HEK293 (cell line): ENCODE measurements at regions not wholly inside any gene's neighbourhood (a gene's known extent, or its start where the extent isn't known, plus 50 kb on each side); places are given as distances from the start of the nearest gene placed in this dataset.

Experiments used
- CTCF ChIA-PET: fragments of 350-600 bp; formaldehyde crosslinking; extraction: SDS; loops from one replicate; lab custom pipeline; 2021; ENCODE audit warnings: antibody characterized with exemption; lab: Yijun Ruan, JAX
- POLR2A ChIA-PET: fragments of 300-600 bp; formaldehyde crosslinking; extraction: SDS; loops from one replicate; lab custom pipeline; 2020; ENCODE audit warnings: antibody characterized with exemption, inconsistent platforms; lab: Yijun Ruan, JAX
- H3K27ac ChIP-seq: fragments of 200-500 bp; sonication (Bioruptor generic); 2 replicates; pipeline ENCODE4 v1.5.1; 2014; ENCODE audit warnings: low read depth, low read length, control low read depth, inconsistent platforms; ENCODE audit errors: extremely low read depth
- H3K36me3 ChIP-seq, 2 experiments: fragments of 200-500 bp in 1 of 2; sonication (Bioruptor generic) in 1 of 2; 1 replicate in 1 of 2; 2 replicates in 1 of 2; pipeline ENCODE4 v1.5.1; 2014 to 2017; ENCODE audit warnings: inconsistent platforms in 2 of 2, low read length in 2 of 2; ENCODE audit not compliant: control insufficient read depth in 2 of 2, insufficient read depth in 1 of 2
- H3K4me1 ChIP-seq: fragments of 200-500 bp; sonication (Bioruptor generic); 2 replicates; pipeline ENCODE4 v1.5.1; 2014; ENCODE audit warnings: mild to moderate bottlenecking, low read length, inconsistent platforms; ENCODE audit not compliant: control insufficient read depth, insufficient read depth
- H3K4me3 ChIP-seq: 2 replicates; pipeline ENCODE4 v1.5.1; 2011; ENCODE audit warnings: low read depth, mild to moderate bottlenecking, control low read depth, low read length, moderate library complexity
- H3K9me3 ChIP-seq: fragments of 200-500 bp; sonication (Bioruptor generic); 2 replicates; pipeline ENCODE4 v1.5.1; 2014; ENCODE audit warnings: low read depth, low read length, inconsistent platforms; ENCODE audit not compliant: control insufficient read depth, insufficient read depth
- GLI4 ChIP-seq: fragments of 450-650 bp; formaldehyde crosslinking; IDR thresholded peaks from 2 replicates; pipeline ENCODE4 v1.5.1; 2016; ENCODE audit warnings: missing biosample characterization, missing genetic modification characterization
- IKZF3 ChIP-seq: fragments of 450-650 bp; IDR thresholded peaks from 2 replicates; pipeline ENCODE4 v1.5.0; 2018; ENCODE audit warnings: missing biosample characterization, mild to moderate bottlenecking, missing genetic modification characterization, moderate library complexity
- PRDM1 ChIP-seq: fragments of 450-650 bp; formaldehyde crosslinking; IDR thresholded peaks from 2 replicates; pipeline ENCODE4; 2016; ENCODE audit warnings: missing biosample characterization, missing genetic modification characterization
- PRDM2 ChIP-seq: fragments of 450-650 bp; formaldehyde crosslinking; IDR thresholded peaks from 2 replicates; pipeline ENCODE4 v1.5.1; 2016; ENCODE audit warnings: missing biosample characterization, missing genetic modification characterization, borderline replicate concordance
- SCRT2 ChIP-seq: fragments of 450-650 bp; formaldehyde crosslinking; IDR thresholded peaks from 2 replicates; pipeline ENCODE4 v1.5.1; 2016; ENCODE audit warnings: missing biosample characterization, missing genetic modification characterization
- SP2 ChIP-seq: fragments of 450-650 bp; formaldehyde crosslinking; IDR thresholded peaks from 2 replicates; pipeline ENCODE4 v1.5.1; 2016; ENCODE audit warnings: missing biosample characterization, missing genetic modification characterization
- ZBTB8A ChIP-seq: fragments of 450-650 bp; formaldehyde crosslinking; IDR thresholded peaks from 2 replicates; pipeline ENCODE4 v1.5.1; 2016; ENCODE audit warnings: missing biosample characterization, missing genetic modification characterization
- ZNF146 ChIP-seq: fragments of 450-650 bp; formaldehyde crosslinking; IDR thresholded peaks from 2 replicates; pipeline ENCODE4 v1.5.1; 2016; ENCODE audit warnings: missing biosample characterization, missing genetic modification characterization
- ZNF18 ChIP-seq: fragments of 450-650 bp; formaldehyde crosslinking; IDR thresholded peaks from 2 replicates; pipeline ENCODE4 v1.5.1; 2016; ENCODE audit warnings: missing biosample characterization, missing genetic modification characterization
- ZNF2 ChIP-seq: fragments of 450-650 bp; formaldehyde crosslinking; IDR thresholded peaks from 2 replicates; pipeline ENCODE4 v1.5.1; 2016; ENCODE audit warnings: missing biosample characterization, missing genetic modification characterization
- ZNF239 ChIP-seq: fragments of 450-650 bp; formaldehyde crosslinking; IDR thresholded peaks from 2 replicates; pipeline ENCODE4 v1.5.1; 2016; ENCODE audit warnings: missing biosample characterization, missing genetic modification characterization
- ZNF335 ChIP-seq: fragments of 450-650 bp; formaldehyde crosslinking; conservative IDR thresholded peaks from 2 replicates; pipeline ENCODE4 v1.5.1; 2016; ENCODE audit warnings: missing biosample characterization, missing genetic modification characterization
- ZNF354C ChIP-seq: fragments of 450-650 bp; formaldehyde crosslinking; IDR thresholded peaks from 2 replicates; pipeline ENCODE4 v1.5.1; 2016; ENCODE audit warnings: missing biosample characterization, missing genetic modification characterization, low read depth, borderline replicate concordance
- ZNF366 ChIP-seq: fragments of 450-650 bp; formaldehyde crosslinking; conservative IDR thresholded peaks from 2 replicates; pipeline ENCODE4 v1.5.1; 2016; ENCODE audit warnings: missing biosample characterization, missing genetic modification characterization
- ZNF521 ChIP-seq: fragments of 450-650 bp; formaldehyde crosslinking; IDR thresholded peaks from 2 replicates; pipeline ENCODE4 v1.5.1; 2017; ENCODE audit warnings: missing biosample characterization, mild to moderate bottlenecking, missing genetic modification characterization
- ZNF549 ChIP-seq: fragments of 450-650 bp; IDR thresholded peaks from 2 replicates; pipeline ENCODE4 v1.5.1; 2018; ENCODE audit warnings: missing biosample characterization, missing genetic modification characterization, mild to moderate bottlenecking, inconsistent platforms, moderate library complexity
- ZNF558 ChIP-seq: fragments of 450-650 bp; formaldehyde crosslinking; IDR thresholded peaks from 2 replicates; pipeline ENCODE4 v1.5.1; 2016; ENCODE audit warnings: missing biosample characterization, missing genetic modification characterization
- ZNF600 ChIP-seq: fragments of 450-650 bp; formaldehyde crosslinking; IDR thresholded peaks from 2 replicates; pipeline ENCODE4 v1.5.1; 2016; ENCODE audit warnings: missing biosample characterization, missing genetic modification characterization
- ZNF654 ChIP-seq: fragments of 450-650 bp; formaldehyde crosslinking; IDR thresholded peaks from 2 replicates; pipeline ENCODE4 v1.5.1; 2016; ENCODE audit warnings: low read depth, missing biosample characterization, missing genetic modification characterization
- ZNF670 ChIP-seq: fragments of 450-650 bp; formaldehyde crosslinking; IDR thresholded peaks from 2 replicates; pipeline ENCODE4 v1.5.1; 2016; ENCODE audit warnings: missing biosample characterization, missing genetic modification characterization, low read depth
- ZNF776 ChIP-seq: fragments of 450-650 bp; formaldehyde crosslinking; IDR thresholded peaks from 2 replicates; pipeline ENCODE4 v1.5.0; 2017; ENCODE audit warnings: missing biosample characterization, missing genetic modification characterization, borderline replicate concordance
- TF ChIP-seq, protein P1 (sequence below): fragments of 450-650 bp; formaldehyde crosslinking; IDR thresholded peaks from 2 replicates; pipeline ENCODE4 v1.5.1; 2017; ENCODE audit warnings: missing biosample characterization, missing genetic modification characterization
- TF ChIP-seq, protein P2 (sequence below): fragments of 450-650 bp; formaldehyde crosslinking; IDR thresholded peaks from 2 replicates; pipeline ENCODE4 v1.5.0; 2017; ENCODE audit warnings: missing biosample characterization, missing genetic modification characterization, borderline replicate concordance

DNA sequence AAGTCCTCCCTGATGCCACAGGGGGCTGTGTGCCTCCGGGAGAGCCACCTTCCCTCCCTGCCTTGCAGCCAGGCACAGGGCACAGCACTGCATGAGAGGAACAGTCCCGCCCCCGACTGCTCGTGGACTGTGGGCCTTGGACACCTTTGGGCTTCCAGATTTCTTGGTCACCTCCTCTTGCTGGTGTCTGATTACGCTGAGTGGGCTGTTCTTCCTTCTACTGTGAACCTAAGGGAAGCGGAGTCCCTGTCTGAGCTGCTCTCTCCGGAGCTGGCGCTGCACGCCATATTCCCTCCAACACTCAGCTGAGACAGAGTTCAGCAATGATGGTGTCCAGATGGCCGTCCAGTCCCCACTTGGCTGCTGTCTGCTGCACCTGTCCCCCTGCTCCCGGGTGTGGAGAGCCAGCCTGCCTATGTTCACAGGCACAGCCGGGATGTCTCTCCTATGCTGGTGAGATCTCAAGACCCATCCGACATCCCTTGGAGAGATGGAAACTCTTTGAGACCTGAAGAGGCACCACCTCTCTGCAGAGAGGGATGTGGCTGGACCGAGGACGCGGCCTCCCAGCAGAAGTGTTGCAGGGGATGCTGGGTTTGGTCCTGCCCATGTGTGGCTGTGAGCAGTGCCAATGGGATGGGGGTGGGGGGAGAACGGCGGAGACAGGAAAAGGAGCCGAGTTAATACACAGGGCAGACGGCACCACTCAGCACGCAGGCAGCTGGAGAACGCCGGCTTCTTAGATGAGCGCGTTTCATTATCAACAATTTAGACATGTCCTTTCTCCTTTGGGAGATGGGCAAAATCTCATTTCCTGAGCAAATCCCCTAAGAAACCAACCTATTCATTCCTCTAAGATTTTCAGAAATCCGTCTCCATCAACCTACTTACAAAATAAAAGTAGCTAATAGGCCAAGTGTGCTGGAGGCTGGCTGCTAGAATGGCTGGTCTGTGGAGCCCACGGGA lies 171.9 kb downstream of the ENGASE start:
- Histone ChIP-seq H3K4me3 (no peak overlapping the region), H3K36me3 (no peaks in the 10 kb centered on the region), H3K9me3 (no peaks in the 10 kb centered on the region), H3K27ac (no peak overlapping the region), H3K4me1 (no peaks in the 10 kb centered on the region; the same call in 1 of the 2 replicates)
- ChIA-PET CTCF (interaction anchor here (0.9 kb wide), 1 partner anchor 145 kb away, joined by 3 read pairs; no protein-coding TSS in a partner anchor), POLR2A (no interaction called here)
- TF ChIP-seq ZNF18 (tag by site-specific recombination) (no peak), GLI4 (no peak), ZNF549 (no peak), ZNF558 (tag by site-specific recombination) (no peak)
- TF ChIP-seq, protein P1, sequence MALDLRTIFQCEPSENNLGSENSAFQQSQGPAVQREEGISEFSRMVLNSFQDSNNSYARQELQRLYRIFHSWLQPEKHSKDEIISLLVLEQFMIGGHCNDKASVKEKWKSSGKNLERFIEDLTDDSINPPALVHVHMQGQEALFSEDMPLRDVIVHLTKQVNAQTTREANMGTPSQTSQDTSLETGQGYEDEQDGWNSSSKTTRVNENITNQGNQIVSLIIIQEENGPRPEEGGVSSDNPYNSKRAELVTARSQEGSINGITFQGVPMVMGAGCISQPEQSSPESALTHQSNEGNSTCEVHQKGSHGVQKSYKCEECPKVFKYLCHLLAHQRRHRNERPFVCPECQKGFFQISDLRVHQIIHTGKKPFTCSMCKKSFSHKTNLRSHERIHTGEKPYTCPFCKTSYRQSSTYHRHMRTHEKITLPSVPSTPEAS (tag by site-specific recombination) = no peak

DNA sequence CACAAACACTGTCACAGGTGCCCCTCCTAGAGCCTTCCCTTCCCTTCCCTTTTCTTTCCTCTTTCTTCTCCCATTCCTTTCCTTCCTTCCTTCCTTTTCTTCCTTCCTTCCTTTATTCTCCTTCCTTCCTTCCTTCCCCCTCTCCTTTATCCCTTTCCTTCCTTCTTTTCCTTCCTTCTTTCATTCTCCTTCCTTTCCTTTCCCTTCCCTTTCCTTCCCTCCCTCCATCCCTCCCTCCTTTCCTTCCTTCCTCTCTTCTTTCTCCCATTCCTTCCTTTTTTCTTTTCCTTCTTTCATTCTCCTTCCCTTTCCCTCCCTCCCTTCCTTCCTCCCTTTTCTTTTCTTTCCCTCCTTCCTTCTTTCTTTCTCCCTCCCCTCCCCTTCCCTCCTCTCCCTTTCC lies 170.0 kb downstream of the ENGASE start:
- Histone ChIP-seq H3K9me3 (no peaks in the 10 kb centered on the region), H3K4me1 (no peaks in the 10 kb centered on the region; the same call in 1 of the 2 replicates), H3K36me3 (no peaks in the 10 kb centered on the region), H3K4me3 (no peak overlapping the region), H3K27ac (no peak overlapping the region)
- CTCF ChIA-PET = no interaction called here
- POLR2A ChIA-PET = no interaction called here
- TF ChIP-seq ZNF521 (tag by site-specific recombination) (no peak), ZBTB8A (tag by site-specific recombination) (no peak), ZNF335 (no peak), ZNF776 (tag by site-specific recombination) (peak; percentile 46; the same call in 1 of the 2 replicates), IKZF3 (tag by site-specific recombination) (no peak), ZNF354C (0 out of 2 replicates have a peak, but pooled peaks have one; percentile 8), ZNF654 (tag by site-specific recombination) (no peak), ZNF239 (tag by site-specific recombination) (no peak), ZNF2 (tag by site-specific recombination) (no peak), ZNF146 (tag by site-specific recombination) (no peak), ZNF600 (tag by site-specific recombination) (no peak), PRDM1 (peak; percentile 97), ZNF670 (tag by site-specific recombination) (0 out of 2 replicates have a peak, but pooled peaks have one; percentile 39), SCRT2 (tag by site-specific recombination) (no peak), SP2 (no peak), ZNF366 (tag by site-specific recombination) (peak; percentile 98), PRDM2 (tag by site-specific recombination) (no peak)
- TF ChIP-seq, protein P2, sequence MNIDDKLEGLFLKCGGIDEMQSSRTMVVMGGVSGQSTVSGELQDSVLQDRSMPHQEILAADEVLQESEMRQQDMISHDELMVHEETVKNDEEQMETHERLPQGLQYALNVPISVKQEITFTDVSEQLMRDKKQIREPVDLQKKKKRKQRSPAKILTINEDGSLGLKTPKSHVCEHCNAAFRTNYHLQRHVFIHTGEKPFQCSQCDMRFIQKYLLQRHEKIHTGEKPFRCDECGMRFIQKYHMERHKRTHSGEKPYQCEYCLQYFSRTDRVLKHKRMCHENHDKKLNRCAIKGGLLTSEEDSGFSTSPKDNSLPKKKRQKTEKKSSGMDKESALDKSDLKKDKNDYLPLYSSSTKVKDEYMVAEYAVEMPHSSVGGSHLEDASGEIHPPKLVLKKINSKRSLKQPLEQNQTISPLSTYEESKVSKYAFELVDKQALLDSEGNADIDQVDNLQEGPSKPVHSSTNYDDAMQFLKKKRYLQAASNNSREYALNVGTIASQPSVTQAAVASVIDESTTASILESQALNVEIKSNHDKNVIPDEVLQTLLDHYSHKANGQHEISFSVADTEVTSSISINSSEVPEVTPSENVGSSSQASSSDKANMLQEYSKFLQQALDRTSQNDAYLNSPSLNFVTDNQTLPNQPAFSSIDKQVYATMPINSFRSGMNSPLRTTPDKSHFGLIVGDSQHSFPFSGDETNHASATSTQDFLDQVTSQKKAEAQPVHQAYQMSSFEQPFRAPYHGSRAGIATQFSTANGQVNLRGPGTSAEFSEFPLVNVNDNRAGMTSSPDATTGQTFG (tag by site-specific recombination) = 0 out of 2 replicates have a peak, but pooled peaks have one; percentile 16
